Breast epithelium (tissue), 3 donors: ENCODE measurements at regions not wholly inside any gene's neighbourhood (a gene's known extent, or its start where the extent isn't known, plus 50 kb on each side); places are given as distances from the start of the nearest gene placed in this dataset.

Source experiments
- POLR2A ChIP-seq: fragments of 450-650 bp; IDR thresholded peaks from one replicate; pipeline ENCODE4 v1.6.1; 2016; ENCODE audit warnings: antibody characterized with exemption, mild to moderate bottlenecking, moderate library complexity
- TF ChIP-seq, protein P1 (sequence below), 3 donors: fragments of 450-650 bp; IDR thresholded peaks; one replicate each; pipeline ENCODE4 v1.5.1; 2016 to 2017; ENCODE audit warnings: antibody characterized with exemption in 3 of 3, mild to moderate bottlenecking in 3 of 3, moderate library complexity in 3 of 3

DNA sequence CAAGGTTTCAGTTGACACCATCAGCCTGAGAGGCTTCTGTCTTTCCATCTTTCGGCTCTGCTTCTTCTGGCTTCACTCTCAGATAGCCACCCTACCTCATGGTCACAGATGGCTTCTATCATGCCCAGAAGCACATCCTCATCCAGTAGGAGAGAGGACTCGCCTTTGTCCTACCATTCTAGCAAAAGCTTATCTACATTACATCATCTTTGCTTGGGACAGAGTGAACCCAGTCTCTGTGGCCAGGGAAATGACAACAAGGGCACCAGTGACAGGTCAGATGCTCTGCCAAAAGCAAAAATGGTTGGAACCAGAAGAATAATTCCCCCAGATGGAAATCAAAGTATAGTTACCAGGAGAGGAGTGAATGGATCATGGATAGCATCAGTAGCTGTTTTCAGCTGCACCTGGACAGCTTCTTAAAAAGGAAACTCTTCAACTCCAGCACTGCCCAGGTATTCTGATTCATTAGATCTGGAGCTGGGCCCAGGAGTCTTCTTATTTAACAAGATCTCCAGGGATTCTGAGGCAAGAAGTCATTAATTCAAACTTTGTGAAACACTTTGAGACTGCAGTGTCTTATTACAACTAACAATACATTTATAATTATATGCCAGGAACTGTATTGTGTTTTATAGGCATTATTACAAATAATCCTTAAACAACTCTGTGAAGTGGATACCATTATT lies 257.7 kb upstream of the UBE2E3 start:
- TF ChIP-seq, protein P1, sequence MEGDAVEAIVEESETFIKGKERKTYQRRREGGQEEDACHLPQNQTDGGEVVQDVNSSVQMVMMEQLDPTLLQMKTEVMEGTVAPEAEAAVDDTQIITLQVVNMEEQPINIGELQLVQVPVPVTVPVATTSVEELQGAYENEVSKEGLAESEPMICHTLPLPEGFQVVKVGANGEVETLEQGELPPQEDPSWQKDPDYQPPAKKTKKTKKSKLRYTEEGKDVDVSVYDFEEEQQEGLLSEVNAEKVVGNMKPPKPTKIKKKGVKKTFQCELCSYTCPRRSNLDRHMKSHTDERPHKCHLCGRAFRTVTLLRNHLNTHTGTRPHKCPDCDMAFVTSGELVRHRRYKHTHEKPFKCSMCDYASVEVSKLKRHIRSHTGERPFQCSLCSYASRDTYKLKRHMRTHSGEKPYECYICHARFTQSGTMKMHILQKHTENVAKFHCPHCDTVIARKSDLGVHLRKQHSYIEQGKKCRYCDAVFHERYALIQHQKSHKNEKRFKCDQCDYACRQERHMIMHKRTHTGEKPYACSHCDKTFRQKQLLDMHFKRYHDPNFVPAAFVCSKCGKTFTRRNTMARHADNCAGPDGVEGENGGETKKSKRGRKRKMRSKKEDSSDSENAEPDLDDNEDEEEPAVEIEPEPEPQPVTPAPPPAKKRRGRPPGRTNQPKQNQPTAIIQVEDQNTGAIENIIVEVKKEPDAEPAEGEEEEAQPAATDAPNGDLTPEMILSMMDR (IDR thresholded peaks at IDR 0.05), result no peak
- TF ChIP-seq POLR2A, result no peak
